ENCODE measurements at regions not wholly inside any gene's neighbourhood (a gene's known extent, or its start where the extent isn't known, plus 50 kb on each side); places are given as distances from the start of the nearest gene placed in this dataset.

- Mint-ChIP-seq H3K36me3 (ENCODE audit: low read depth) (no peaks in the 10 kb centered on the region), H3K27me3 (no peaks in the 10 kb centered on the region), H3K27ac (no peak overlapping the region), H3K4me3 (no peak overlapping the region), H3K4me1 (no peaks in the 10 kb centered on the region), H3K9me3 (no peaks in the 10 kb centered on the region)
- ATAC-seq (no peak), DNase-seq (no peak)
Observed at GRCh38 chr5:158268286-158268685, 409.3 kb upstream of the CLINT1 start.

- no peak overlapping the region for H3K4me3 Mint-ChIP-seq
- H3K36me3 Mint-ChIP-seq (ENCODE audit: low read depth): no peaks in the 10 kb centered on the region
- H3K27me3 Mint-ChIP-seq: no peaks in the 10 kb centered on the region
- DNase-seq: no peak
- no peaks in the 10 kb centered on the region for H3K4me1 Mint-ChIP-seq
- no peak for ATAC-seq
- no peaks in the 10 kb centered on the region for H3K9me3 Mint-ChIP-seq
- no peak overlapping the region for H3K27ac Mint-ChIP-seq
Observed at GRCh38 chr5:158267228-158267627, 408.3 kb upstream of the CLINT1 start.

- no peak overlapping the region for H3K4me3 Mint-ChIP-seq
- H3K27me3 Mint-ChIP-seq: no peaks in the 10 kb centered on the region
- H3K27ac Mint-ChIP-seq: no peak overlapping the region
- no peaks in the 10 kb centered on the region for H3K36me3 Mint-ChIP-seq (ENCODE audit: low read depth)
- no peaks in the 10 kb centered on the region for H3K4me1 Mint-ChIP-seq
- DNase-seq: no peak
- H3K9me3 Mint-ChIP-seq: no peaks in the 10 kb centered on the region
- no peak for ATAC-seq
Observed at GRCh38 chr5:158265931-158266700, 407.2 kb upstream of the CLINT1 start.

GRCh38 chr5:158265346-158265745 lies 406.4 kb upstream of the CLINT1 start:
- no peaks in the 10 kb centered on the region for H3K27me3 Mint-ChIP-seq
- no peaks in the 10 kb centered on the region for H3K36me3 Mint-ChIP-seq (ENCODE audit: low read depth)

GRCh38 chr5:158264264-158264663 lies 405.3 kb upstream of the CLINT1 start:
- no peaks in the 10 kb centered on the region for H3K36me3 Mint-ChIP-seq (ENCODE audit: low read depth)
- no peaks in the 10 kb centered on the region for H3K9me3 Mint-ChIP-seq
- DNase-seq: no peak
- H3K4me3 Mint-ChIP-seq: no peak overlapping the region
- ATAC-seq: no peak
- H3K27me3 Mint-ChIP-seq: no peaks in the 10 kb centered on the region
- H3K27ac Mint-ChIP-seq: no peak overlapping the region
- H3K4me1 Mint-ChIP-seq: no peaks in the 10 kb centered on the region

More at GRCh38 chr5:158265346-158265745, 406.4 kb upstream of the CLINT1 start:
- Mint-ChIP-seq H3K4me3 (no peak overlapping the region), H3K27ac (no peak overlapping the region), H3K4me1 (no peaks in the 10 kb centered on the region), H3K9me3 (no peaks in the 10 kb centered on the region)
- ATAC-seq: no peak
- no peak for DNase-seq

- H3K4me3 Mint-ChIP-seq: no peak overlapping the region
- H3K27ac Mint-ChIP-seq: no peak overlapping the region
- ATAC-seq: no peak
- H3K9me3 Mint-ChIP-seq: no peaks in the 10 kb centered on the region
- H3K27me3 Mint-ChIP-seq: no peaks in the 10 kb centered on the region
- no peaks in the 10 kb centered on the region for H3K36me3 Mint-ChIP-seq (ENCODE audit: low read depth)
- DNase-seq: no peak
- H3K4me1 Mint-ChIP-seq: no peaks in the 10 kb centered on the region
Observed at GRCh38 chr5:158261674-158262367, 402.9 kb upstream of the CLINT1 start.

- DNase-seq (no peak), ATAC-seq (no peak)
- Mint-ChIP-seq H3K36me3 (ENCODE audit: low read depth) (no peaks in the 10 kb centered on the region), H3K9me3 (no peaks in the 10 kb centered on the region), H3K27ac (no peak overlapping the region), H3K4me1 (no peaks in the 10 kb centered on the region), H3K4me3 (no peak overlapping the region), H3K27me3 (no peaks in the 10 kb centered on the region)
Observed at GRCh38 chr5:158256096-158256495, 397.2 kb upstream of the CLINT1 start.

GRCh38 chr5:158255609-158256008 lies 396.7 kb upstream of the CLINT1 start:
- H3K4me1 Mint-ChIP-seq: no peaks in the 10 kb centered on the region
- no peaks in the 10 kb centered on the region for H3K27me3 Mint-ChIP-seq
- H3K9me3 Mint-ChIP-seq: no peaks in the 10 kb centered on the region
- DNase-seq (no peak), ATAC-seq (no peak)
- H3K4me3 Mint-ChIP-seq: no peak overlapping the region
- H3K27ac Mint-ChIP-seq: no peak overlapping the region
- H3K36me3 Mint-ChIP-seq (ENCODE audit: low read depth): no peaks in the 10 kb centered on the region

GRCh38 chr5:158246661-158247060 lies 387.7 kb upstream of the CLINT1 start:
- H3K27ac Mint-ChIP-seq: no peak overlapping the region
- no peak overlapping the region for H3K4me3 Mint-ChIP-seq
- H3K9me3 Mint-ChIP-seq: no peaks in the 10 kb centered on the region
- ATAC-seq: no peak
- peaks cover 3% of the 10 kb centered on the region for H3K27me3 Mint-ChIP-seq
- no peaks in the 10 kb centered on the region for H3K36me3 Mint-ChIP-seq (ENCODE audit: low read depth)
- no peaks in the 10 kb centered on the region for H3K4me1 Mint-ChIP-seq
- DNase-seq: no peak

- ATAC-seq: no peak
- Mint-ChIP-seq H3K4me3 (no peak overlapping the region), H3K27ac (no peak overlapping the region), H3K4me1 (no peaks in the 10 kb centered on the region), H3K9me3 (no peaks in the 10 kb centered on the region), H3K27me3 (peaks cover 3% of the 10 kb centered on the region), H3K36me3 (ENCODE audit: low read depth) (no peaks in the 10 kb centered on the region)
- no peak for DNase-seq
Observed at GRCh38 chr5:158245513-158245912, 386.6 kb upstream of the CLINT1 start.

- H3K4me1 Mint-ChIP-seq: no peaks in the 10 kb centered on the region
- ATAC-seq (no peak), DNase-seq (no peak)
- no peak overlapping the region for H3K4me3 Mint-ChIP-seq
- no peaks in the 10 kb centered on the region for H3K36me3 Mint-ChIP-seq (ENCODE audit: low read depth)
- H3K27me3 Mint-ChIP-seq: peaks cover 3% of the 10 kb centered on the region
- no peaks in the 10 kb centered on the region for H3K9me3 Mint-ChIP-seq
- no peak overlapping the region for H3K27ac Mint-ChIP-seq
Observed at GRCh38 chr5:158244882-158245281, 385.9 kb upstream of the CLINT1 start.

- no peak for DNase-seq
- Mint-ChIP-seq H3K27ac (no peak overlapping the region), H3K36me3 (ENCODE audit: low read depth) (no peaks in the 10 kb centered on the region), H3K4me3 (no peak overlapping the region), H3K27me3 (no peaks in the 10 kb centered on the region), H3K4me1 (peaks cover 12% of the 10 kb centered on the region), H3K9me3 (peaks cover 4% of the 10 kb centered on the region)
- peak; percentile 21 for ATAC-seq
Observed at GRCh38 chr5:158236511-158237335, 377.8 kb upstream of the CLINT1 start.

- Mint-ChIP-seq H3K36me3 (ENCODE audit: low read depth) (no peaks in the 10 kb centered on the region), H3K4me1 (peaks cover 12% of the 10 kb centered on the region)
- no peak for ATAC-seq
Observed at GRCh38 chr5:158235159-158235547, 376.2 kb upstream of the CLINT1 start.

GRCh38 chr5:158234323-158235158 lies 375.6 kb upstream of the CLINT1 start:
- DNase-seq (no peak), ATAC-seq (peak; percentile 68)
- peaks cover 4% of the 10 kb centered on the region for H3K9me3 Mint-ChIP-seq
- no peak overlapping the region for H3K27ac Mint-ChIP-seq
- H3K4me3 Mint-ChIP-seq: no peak overlapping the region
- peaks cover 12% of the 10 kb centered on the region for H3K4me1 Mint-ChIP-seq
- H3K27me3 Mint-ChIP-seq: no peaks in the 10 kb centered on the region
- no peaks in the 10 kb centered on the region for H3K36me3 Mint-ChIP-seq (ENCODE audit: low read depth)

More at GRCh38 chr5:158235159-158235547, 376.2 kb upstream of the CLINT1 start:
- Mint-ChIP-seq H3K27me3 (no peaks in the 10 kb centered on the region), H3K9me3 (peaks cover 4% of the 10 kb centered on the region), H3K4me3 (no peak overlapping the region), H3K27ac (no peak overlapping the region)
- no peak for DNase-seq
